Activated naive CD8-positive, alpha-beta T cell treated with anti-CD3 and anti-CD28 coated beads for 36 hours (primary cell): ENCODE measurements at regions not wholly inside any gene's neighbourhood (a gene's known extent, or its start where the extent isn't known, plus 50 kb on each side); places are given as distances from the start of the nearest gene placed in this dataset.

Source experiments
- DNase-seq: peaks from one replicate; pipeline ENCODE4 v3.0.0; 2021
- H3K27ac Mint-ChIP-seq: one replicate; pipeline ENCODE4 v1.8.0; 2022; ENCODE audit warnings: mild to moderate bottlenecking, moderate library complexity, mixed read lengths
- H3K27me3 Mint-ChIP-seq: one replicate; pipeline ENCODE4 v1.8.0; 2022; ENCODE audit warnings: mild to moderate bottlenecking, mixed read lengths
- H3K36me3 Mint-ChIP-seq: one replicate; pipeline ENCODE4 v1.8.0; 2021; ENCODE audit warnings: mild to moderate bottlenecking, mixed read lengths
- H3K4me1 Mint-ChIP-seq: one replicate; pipeline ENCODE4 v1.8.0; 2021; ENCODE audit warnings: mixed read lengths
- H3K4me3 Mint-ChIP-seq: one replicate; pipeline ENCODE4 v1.8.0; 2022; ENCODE audit warnings: mild to moderate bottlenecking, moderate library complexity, mixed read lengths
- H3K9me3 Mint-ChIP-seq: one replicate; pipeline ENCODE4 v1.8.0; 2022; ENCODE audit warnings: mixed read lengths

GRCh38 chr15:46326173-46326572, 691.3 kb downstream of the SQOR start:
- Mint-ChIP-seq H3K4me3 (no peak overlapping the region), H3K4me1 (no peaks in the 10 kb centered on the region), H3K9me3 (no peaks in the 10 kb centered on the region), H3K27me3 (no peaks in the 10 kb centered on the region), H3K36me3 (no peaks in the 10 kb centered on the region), H3K27ac (no peak overlapping the region)
- DNase-seq = no peak

- Mint-ChIP-seq H3K4me3 (no peak overlapping the region), H3K27ac (no peak overlapping the region), H3K4me1 (no peaks in the 10 kb centered on the region), H3K9me3 (no peaks in the 10 kb centered on the region), H3K36me3 (no peaks in the 10 kb centered on the region), H3K27me3 (no peaks in the 10 kb centered on the region)
- DNase-seq = no peak
Measured at GRCh38 chr15:46328821-46329220, 694.0 kb downstream of the SQOR start.

GRCh38 chr15:46329876-46330275, 695.0 kb downstream of the SQOR start:
- Mint-ChIP-seq H3K4me3 (no peak overlapping the region), H3K9me3 (no peaks in the 10 kb centered on the region), H3K27ac (no peak overlapping the region)

GRCh38 chr15:46331546-46331945, 696.7 kb downstream of the SQOR start:
- no peak for DNase-seq
- no peak overlapping the region for H3K27ac Mint-ChIP-seq
- no peaks in the 10 kb centered on the region for H3K9me3 Mint-ChIP-seq
- no peaks in the 10 kb centered on the region for H3K27me3 Mint-ChIP-seq
- H3K4me3 Mint-ChIP-seq = no peak overlapping the region
- H3K4me1 Mint-ChIP-seq = no peaks in the 10 kb centered on the region
- H3K36me3 Mint-ChIP-seq = no peaks in the 10 kb centered on the region

More at GRCh38 chr15:46329876-46330275, 695.0 kb downstream of the SQOR start:
- H3K27me3 Mint-ChIP-seq = no peaks in the 10 kb centered on the region
- H3K36me3 Mint-ChIP-seq = no peaks in the 10 kb centered on the region
- H3K4me1 Mint-ChIP-seq = no peaks in the 10 kb centered on the region
- DNase-seq = no peak

GRCh38 chr15:46343196-46343935, 708.5 kb downstream of the SQOR start:
- H3K9me3 Mint-ChIP-seq = peaks cover 3% of the 10 kb centered on the region
- H3K27ac Mint-ChIP-seq = no peak overlapping the region
- DNase-seq = no peak
- no peaks in the 10 kb centered on the region for H3K4me1 Mint-ChIP-seq
- H3K27me3 Mint-ChIP-seq = peaks cover 8% of the 10 kb centered on the region
- no peaks in the 10 kb centered on the region for H3K36me3 Mint-ChIP-seq
- no peak overlapping the region for H3K4me3 Mint-ChIP-seq

- Mint-ChIP-seq H3K9me3 (peaks cover 3% of the 10 kb centered on the region), H3K27ac (no peak overlapping the region), H3K4me3 (no peak overlapping the region), H3K4me1 (no peaks in the 10 kb centered on the region), H3K36me3 (no peaks in the 10 kb centered on the region), H3K27me3 (peaks cover 8% of the 10 kb centered on the region)
- no peak for DNase-seq
Measured at GRCh38 chr15:46344115-46344724, 709.4 kb downstream of the SQOR start.

- no peak overlapping the region for H3K27ac Mint-ChIP-seq
- no peaks in the 10 kb centered on the region for H3K36me3 Mint-ChIP-seq
- H3K4me3 Mint-ChIP-seq = no peak overlapping the region
- H3K27me3 Mint-ChIP-seq = peaks cover 8% of the 10 kb centered on the region
- DNase-seq = no peak
- H3K9me3 Mint-ChIP-seq = peaks cover 3% of the 10 kb centered on the region
- no peaks in the 10 kb centered on the region for H3K4me1 Mint-ChIP-seq
Measured at GRCh38 chr15:46344915-46345314, 710.1 kb downstream of the SQOR start.

- peaks cover 6% of the 10 kb centered on the region for H3K9me3 Mint-ChIP-seq
- no peaks in the 10 kb centered on the region for H3K36me3 Mint-ChIP-seq
- H3K4me1 Mint-ChIP-seq = no peaks in the 10 kb centered on the region
- no peak overlapping the region for H3K4me3 Mint-ChIP-seq
- H3K27ac Mint-ChIP-seq = no peak overlapping the region
- DNase-seq = no peak
- no peaks in the 10 kb centered on the region for H3K27me3 Mint-ChIP-seq
Measured at GRCh38 chr15:46354443-46354842, 719.6 kb downstream of the SQOR start.

GRCh38 chr15:46365572-46365971, 730.7 kb downstream of the SQOR start:
- H3K36me3 Mint-ChIP-seq = no peaks in the 10 kb centered on the region
- no peaks in the 10 kb centered on the region for H3K27me3 Mint-ChIP-seq
- peaks cover 7% of the 10 kb centered on the region for H3K9me3 Mint-ChIP-seq
- H3K4me1 Mint-ChIP-seq = no peaks in the 10 kb centered on the region
- H3K4me3 Mint-ChIP-seq = no peak overlapping the region
- no peak for DNase-seq
- no peak overlapping the region for H3K27ac Mint-ChIP-seq

GRCh38 chr15:46366360-46367007, 731.7 kb downstream of the SQOR start:
- no peak overlapping the region for H3K27ac Mint-ChIP-seq
- H3K4me3 Mint-ChIP-seq = no peak overlapping the region
- peaks cover 9% of the 10 kb centered on the region for H3K9me3 Mint-ChIP-seq
- H3K27me3 Mint-ChIP-seq = no peaks in the 10 kb centered on the region
- DNase-seq = no peak
- no peaks in the 10 kb centered on the region for H3K4me1 Mint-ChIP-seq
- H3K36me3 Mint-ChIP-seq = no peaks in the 10 kb centered on the region

- H3K4me3 Mint-ChIP-seq = no peak overlapping the region
- H3K27ac Mint-ChIP-seq = no peak overlapping the region
- H3K27me3 Mint-ChIP-seq = peaks cover 3% of the 10 kb centered on the region
- no peaks in the 10 kb centered on the region for H3K4me1 Mint-ChIP-seq
- DNase-seq = no peak
- H3K36me3 Mint-ChIP-seq = no peaks in the 10 kb centered on the region
- peaks cover 5% of the 10 kb centered on the region for H3K9me3 Mint-ChIP-seq
Measured at GRCh38 chr15:46383978-46384377, 749.1 kb downstream of the SQOR start.

- no peak for DNase-seq
- peaks cover 11% of the 10 kb centered on the region for H3K9me3 Mint-ChIP-seq
- no peaks in the 10 kb centered on the region for H3K27me3 Mint-ChIP-seq
- no peak overlapping the region for H3K27ac Mint-ChIP-seq
- H3K4me3 Mint-ChIP-seq = no peak overlapping the region
- H3K4me1 Mint-ChIP-seq = no peaks in the 10 kb centered on the region
- peaks cover 1% of the 10 kb centered on the region for H3K36me3 Mint-ChIP-seq
Measured at GRCh38 chr15:46386356-46386755, 751.5 kb downstream of the SQOR start.

GRCh38 chr15:46389739-46390138, 754.9 kb downstream of the SQOR start:
- Mint-ChIP-seq H3K27ac (no peak overlapping the region), H3K27me3 (peaks cover 4% of the 10 kb centered on the region), H3K4me1 (no peaks in the 10 kb centered on the region)

GRCh38 chr15:46394463-46394862, 759.6 kb downstream of the SQOR start:
- Mint-ChIP-seq H3K27ac (no peak overlapping the region), H3K9me3 (peaks cover 16% of the 10 kb centered on the region)

More at GRCh38 chr15:46389739-46390138, 754.9 kb downstream of the SQOR start:
- no peak for DNase-seq
- no peak overlapping the region for H3K4me3 Mint-ChIP-seq
- peaks cover 1% of the 10 kb centered on the region for H3K36me3 Mint-ChIP-seq
- H3K9me3 Mint-ChIP-seq = peaks cover 11% of the 10 kb centered on the region

GRCh38 chr15:46408312-46408711, 773.5 kb downstream of the SQOR start:
- Mint-ChIP-seq H3K27me3 (no peaks in the 10 kb centered on the region), H3K9me3 (no peaks in the 10 kb centered on the region), H3K27ac (no peak overlapping the region), H3K36me3 (no peaks in the 10 kb centered on the region), H3K4me1 (no peaks in the 10 kb centered on the region), H3K4me3 (no peak overlapping the region)
- DNase-seq = no peak

More at GRCh38 chr15:46394463-46394862, 759.6 kb downstream of the SQOR start:
- Mint-ChIP-seq H3K27me3 (peaks cover 4% of the 10 kb centered on the region), H3K36me3 (peaks cover 1% of the 10 kb centered on the region), H3K4me1 (no peaks in the 10 kb centered on the region), H3K4me3 (no peak overlapping the region)
- no peak for DNase-seq
